Fibroblast of upper back skin (primary cell): ENCODE measurements at regions not wholly inside any gene's neighbourhood (a gene's known extent, or its start where the extent isn't known, plus 50 kb on each side); places are given as distances from the start of the nearest gene placed in this dataset.

ENCODE experiments used
- DNase-seq: peaks from one replicate; pipeline ENCODE4 v3.0.0-alpha.2; 2013

DNA sequence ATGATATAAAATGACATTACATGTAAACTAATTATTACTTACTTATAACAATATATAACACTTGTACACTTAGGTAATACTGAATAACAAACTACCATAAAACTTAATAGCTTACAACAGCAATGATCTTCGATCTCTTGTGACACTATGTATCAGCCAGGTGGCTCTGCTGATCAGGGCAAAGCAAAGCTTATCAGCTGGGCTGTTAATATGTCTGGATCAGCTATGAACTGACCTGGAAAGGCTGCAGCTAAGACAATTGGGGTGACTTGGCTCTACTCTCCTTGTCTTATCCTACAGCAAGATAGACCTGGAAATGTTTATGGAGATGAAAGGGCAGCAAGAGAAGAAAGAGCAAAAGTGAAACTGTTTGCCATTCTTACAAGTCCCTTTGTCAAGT, 511.3 kb downstream of the TLR4 start:
- no peak for DNase-seq

DNA sequence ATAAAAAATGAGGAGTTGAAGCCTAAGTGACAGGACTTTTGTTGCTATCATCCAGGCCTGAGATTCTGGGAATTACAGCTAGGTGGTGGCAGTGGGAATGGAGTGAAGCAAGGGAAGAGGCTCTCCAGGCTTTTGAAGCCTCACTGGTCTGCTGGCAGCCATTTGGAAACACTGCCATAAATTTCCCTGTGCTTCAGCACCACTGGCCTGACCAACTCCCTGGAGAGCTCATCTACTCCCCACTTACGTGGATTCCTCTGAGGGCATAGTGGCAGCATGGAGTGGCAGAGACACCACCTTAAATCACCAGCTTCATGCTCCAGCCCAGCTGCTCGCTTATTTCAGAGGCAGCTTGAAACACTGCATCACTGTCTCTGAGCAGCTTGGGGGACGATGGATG, 518.2 kb downstream of the TLR4 start:
- no peak for DNase-seq

DNA sequence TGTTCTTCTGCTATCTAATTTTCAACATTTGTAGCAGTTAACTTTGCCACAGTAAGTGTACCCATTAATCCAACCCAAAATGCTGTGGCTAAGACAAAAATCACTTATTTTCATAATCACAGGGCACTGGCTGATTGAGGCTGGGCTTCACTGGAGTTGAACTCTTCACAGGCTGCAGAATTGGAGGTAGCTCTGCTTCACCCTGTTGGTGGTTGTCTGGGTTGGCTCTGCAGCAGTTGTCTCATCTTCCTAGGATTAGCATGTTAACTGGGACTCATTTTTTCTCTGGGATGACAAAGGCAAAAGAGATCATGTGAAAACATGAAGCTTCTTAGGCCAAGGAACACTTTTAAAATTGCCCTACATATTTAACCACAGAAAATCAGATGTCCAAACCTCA, 518.9 kb downstream of the TLR4 start:
- no peak for DNase-seq

DNA sequence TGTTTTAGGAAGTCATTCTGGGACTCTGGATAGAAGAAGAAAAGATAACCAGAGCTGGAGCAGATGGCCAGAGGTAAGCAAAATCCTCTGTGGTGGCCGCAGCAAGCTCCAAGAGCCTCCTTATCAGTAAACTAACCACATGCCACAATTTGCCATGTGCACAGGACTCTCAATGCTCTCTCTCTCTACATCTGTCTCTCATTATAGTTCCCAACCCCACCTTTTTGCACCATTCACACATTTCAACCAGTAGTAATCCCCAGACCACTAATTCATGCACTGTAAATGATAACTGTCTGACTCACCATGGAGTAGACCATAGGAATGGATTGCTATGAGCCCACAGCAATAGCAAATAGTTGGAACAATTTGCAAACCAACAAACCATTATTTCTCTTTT, 526.1 kb downstream of the TLR4 start:
- DNase-seq = peak; percentile 70

DNA sequence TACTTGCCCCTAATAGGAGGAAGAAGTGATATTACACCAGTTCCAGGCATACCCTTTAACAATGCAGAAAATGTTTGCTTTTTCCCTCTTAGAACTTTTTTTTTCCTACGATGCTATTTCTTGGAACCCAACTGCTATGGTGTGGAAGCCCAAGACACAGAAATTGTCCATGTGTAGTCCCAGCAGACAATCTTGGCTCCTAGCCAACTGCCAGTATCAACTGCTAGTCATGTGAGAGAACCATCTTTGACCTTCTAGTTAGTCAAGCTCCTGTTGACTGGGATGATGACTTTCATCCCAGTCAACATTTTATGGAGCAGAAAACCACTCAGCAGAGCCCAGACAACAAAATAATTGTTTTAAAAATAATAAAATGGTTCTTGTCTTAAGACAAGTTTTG, 532.4 kb downstream of the TLR4 start:
- DNase-seq = no peak

DNA sequence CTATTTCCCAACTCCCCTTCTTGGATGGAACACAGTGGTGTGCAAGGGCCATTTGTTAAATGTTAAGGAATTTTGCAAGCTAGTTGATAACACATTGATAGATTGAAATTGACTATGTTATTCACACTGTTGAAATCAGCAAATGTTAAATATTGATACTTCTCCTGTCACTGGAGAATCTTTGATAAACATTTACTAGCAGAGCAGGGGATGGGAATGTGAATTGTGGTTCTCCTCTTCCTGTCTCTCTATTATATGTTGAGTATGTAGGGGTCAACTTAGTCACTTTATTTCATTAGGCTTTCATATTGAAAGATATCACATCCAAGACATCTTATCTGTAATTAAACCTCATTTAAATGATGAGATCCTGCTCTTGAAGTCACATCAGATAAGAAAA, 533.9 kb downstream of the TLR4 start:
- no peak for DNase-seq

DNA sequence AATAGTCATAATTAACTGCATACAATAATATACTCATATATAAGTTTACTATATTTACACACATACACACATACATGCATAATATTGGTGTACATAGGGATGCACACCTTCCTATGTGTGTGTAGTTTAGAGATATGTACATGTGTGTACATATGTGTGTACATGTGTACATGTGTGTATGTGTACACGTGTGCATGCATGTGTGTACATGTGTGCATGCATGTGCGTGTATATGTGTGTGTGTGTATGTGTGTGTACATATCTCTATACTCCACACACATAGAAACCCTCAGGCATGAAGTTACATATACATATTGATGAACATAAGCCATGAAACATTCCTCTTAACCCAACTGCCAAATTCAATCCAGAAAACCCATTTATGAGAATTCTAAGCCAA, 547.8 kb downstream of the TLR4 start:
- DNase-seq = no peak

DNA sequence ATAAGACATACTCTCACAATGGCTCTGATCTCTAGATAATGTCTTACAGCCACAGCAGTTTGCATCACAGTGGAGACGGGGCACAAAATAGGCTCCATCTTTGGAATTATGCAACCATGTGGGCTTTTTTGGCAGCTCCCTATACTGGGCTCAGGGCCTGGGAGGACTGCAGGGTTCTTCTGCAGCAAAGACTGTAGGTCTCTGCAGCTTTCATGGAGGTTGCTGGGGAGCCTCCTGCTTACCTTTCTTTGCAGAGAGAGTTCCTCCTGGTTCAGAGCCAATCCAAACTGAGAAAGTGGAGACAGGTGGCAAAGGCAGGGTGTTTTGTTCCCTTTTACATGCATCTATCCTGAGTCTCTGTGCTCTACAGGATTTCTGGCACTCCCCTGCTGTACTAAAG, 558.0 kb downstream of the TLR4 start:
- DNase-seq = no peak

DNA sequence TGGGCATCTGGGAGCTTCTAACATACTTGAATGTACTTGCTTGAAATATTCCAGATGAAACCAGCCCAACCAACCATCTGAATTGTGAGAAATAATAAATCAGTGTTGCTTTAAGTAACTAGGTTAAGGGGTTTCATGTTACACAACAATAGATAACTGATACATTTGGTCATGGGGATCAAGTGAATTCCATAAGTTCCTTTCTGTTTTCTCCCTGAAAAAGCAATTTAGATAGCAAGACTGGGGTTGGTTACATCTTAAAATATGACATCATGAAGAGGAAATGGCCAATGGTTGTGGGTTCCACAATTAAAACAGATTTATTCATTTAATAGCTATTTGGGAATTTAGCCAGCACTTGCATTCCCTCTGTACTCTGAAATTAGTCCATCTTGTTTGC, 559.7 kb downstream of the TLR4 start:
- DNase-seq = no peak

DNA sequence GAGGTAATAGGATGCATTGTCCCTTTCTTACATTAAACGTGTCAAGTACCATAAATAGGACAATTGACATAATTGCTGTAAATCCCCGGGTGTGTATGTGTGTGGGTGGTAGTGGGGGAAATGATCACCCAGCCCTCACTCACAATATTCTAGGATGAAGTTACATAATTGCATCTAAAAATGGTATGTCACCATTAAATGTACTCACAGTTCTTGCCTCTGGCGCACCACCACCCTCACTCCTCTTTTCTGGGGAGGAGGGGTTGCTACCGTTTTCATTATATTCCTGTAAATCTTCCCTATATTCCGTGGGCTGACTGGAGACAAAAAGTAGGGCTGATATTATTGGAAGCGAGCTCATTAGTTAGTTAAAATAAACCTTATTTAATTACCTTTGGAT, 563.8 kb downstream of the TLR4 start:
- DNase-seq = no peak

DNA sequence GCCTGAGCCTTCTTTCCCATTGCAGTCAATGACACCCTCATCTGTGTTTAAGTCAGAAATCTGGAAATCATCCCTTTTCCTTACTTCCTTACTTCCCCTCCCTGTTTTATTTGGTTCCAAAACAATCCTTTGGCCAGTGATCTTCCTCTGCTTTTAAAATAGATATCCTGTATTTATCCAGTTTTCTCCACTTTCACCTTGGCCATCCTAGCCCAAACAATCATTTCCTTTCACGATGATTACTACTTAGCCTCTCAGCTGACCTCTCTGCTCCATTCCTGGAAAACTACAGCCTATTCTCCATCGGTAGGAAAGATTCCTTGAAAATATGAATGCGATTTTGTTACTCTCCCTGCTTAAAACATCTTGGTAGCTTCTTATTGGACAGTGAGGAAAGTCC, 565.4 kb downstream of the TLR4 start:
- no peak for DNase-seq

DNA sequence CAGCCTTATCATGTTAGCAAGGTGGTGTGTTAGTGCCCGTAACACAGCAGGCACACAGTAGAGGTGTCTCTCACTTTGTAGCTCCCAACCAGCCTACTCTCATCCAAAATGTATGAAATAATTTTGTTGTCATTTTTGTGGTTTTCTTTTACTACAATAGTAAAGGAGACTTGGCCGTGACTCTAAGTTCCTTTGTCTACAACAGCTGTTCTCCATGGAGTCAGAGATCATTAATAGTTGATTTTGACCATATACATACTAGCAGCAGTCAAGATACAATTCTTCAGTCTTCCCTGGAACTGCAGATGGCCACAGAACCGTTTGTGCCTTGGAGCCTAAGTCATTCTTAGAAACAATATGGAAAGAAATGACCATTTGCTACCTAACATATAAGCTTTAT, 567.1 kb downstream of the TLR4 start:
- DNase-seq = no peak

DNA sequence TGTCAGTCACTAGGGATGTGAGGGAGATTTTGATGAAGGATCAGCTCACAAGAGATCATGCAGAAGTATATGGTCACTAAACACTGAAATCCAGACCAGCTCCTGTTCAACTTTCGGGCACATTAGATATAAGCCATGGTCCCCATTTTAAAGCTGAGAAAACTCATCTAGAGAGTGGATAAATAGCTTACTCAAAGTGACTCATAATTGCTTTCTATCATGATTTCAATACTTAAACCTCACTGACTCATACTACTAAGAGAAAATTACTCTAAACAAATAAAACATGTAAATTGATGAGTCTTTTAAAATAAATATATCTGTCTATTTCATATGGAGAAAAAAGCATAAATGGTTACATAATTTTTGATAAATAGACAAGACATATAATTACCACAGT, 567.7 kb downstream of the TLR4 start:
- DNase-seq = no peak

DNA sequence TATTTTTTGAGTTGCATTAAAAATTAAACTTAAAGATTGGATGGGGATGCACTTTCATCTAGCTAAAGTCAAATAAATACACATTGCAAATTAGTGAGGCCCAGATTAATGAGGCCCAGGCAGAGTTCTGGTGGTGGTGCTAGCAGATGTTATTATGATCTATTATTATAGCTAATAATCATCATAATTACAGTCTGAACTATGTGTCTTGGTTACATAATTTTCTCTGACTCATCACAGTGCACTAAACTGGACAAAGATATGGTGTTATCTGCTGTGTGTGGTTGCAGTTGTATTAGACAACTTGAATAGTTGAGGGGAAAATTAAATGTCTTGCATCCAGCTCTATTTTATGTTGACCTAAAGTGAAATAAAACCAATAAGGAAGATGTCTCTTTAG, 568.8 kb downstream of the TLR4 start:
- DNase-seq = no peak

DNA sequence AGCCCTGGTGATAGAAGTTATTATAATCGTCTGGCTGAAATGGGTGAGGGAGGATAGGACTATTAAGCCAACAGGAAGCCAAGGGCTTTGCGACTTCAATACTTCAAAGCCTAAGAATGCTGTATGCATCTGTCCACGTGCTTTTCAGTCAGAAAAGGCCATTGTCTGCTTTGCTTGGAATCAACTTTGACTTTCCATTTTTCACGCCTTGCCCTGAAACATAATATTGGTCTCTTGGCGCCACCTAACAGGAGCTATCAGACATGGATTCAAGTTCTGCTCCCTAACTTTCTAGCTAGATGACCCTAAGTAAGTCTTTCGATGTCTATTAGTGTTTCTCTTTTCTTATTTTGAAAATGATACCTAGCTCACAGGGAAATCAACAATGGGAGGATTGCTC, 572.6 kb downstream of the TLR4 start:
- DNase-seq = no peak

DNA sequence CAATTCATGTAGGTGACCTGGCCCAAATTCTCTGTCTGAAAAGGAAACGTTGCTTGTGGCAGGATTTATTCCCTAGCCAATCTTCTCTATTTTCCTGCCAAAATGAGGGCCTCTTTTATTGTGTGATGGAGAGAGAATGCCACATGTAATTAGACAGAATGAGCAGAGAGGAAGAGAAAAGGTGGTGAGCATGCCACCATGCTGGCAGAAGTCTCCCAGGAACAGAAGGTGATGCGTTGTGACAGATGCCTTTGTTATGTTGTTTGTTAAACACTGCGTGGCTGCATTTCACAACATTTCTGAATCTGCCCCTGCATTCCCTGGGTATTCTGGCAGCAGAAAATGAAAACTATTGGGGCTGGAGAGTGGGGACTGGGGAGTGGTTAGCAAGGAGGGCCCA, 577.6 kb downstream of the TLR4 start:
- no peak for DNase-seq

DNA sequence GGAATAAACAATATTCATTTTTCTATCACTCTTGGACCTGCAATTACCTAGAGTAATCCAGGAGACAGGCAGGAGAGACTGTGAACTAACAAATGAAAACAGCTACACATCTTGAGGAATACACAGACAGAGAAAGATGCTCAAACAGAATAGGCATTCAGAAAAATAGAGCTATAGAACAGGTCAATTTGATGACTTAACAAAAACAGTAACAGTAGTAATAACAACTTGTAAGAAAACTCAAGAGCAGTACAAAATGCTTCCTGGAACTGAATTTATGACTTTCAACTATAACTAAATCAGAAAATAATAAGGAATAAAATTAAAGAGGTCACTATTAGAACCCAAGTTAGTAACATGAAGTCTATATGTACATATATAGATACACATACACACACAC, 579.3 kb downstream of the TLR4 start:
- DNase-seq = no peak

DNA sequence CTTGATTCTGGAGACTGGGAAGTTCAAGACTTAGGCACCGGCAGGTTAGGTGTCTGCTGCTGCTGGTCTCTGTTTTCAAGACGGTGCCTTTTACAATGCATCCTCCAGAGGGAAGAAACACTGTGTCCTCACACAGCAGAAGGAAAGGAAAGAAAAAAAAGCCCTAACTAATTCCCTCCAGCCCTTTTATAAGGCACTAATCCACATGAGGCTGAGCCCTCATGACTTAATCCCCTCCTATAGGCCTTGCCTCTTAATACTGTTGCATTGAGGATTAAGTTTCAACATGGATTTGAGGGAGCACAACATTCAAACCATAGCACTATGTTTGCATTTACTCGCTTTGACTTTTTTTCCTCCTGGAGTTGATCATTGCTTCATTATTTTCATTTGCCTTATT, 585.9 kb downstream of the TLR4 start:
- no peak for DNase-seq

DNA sequence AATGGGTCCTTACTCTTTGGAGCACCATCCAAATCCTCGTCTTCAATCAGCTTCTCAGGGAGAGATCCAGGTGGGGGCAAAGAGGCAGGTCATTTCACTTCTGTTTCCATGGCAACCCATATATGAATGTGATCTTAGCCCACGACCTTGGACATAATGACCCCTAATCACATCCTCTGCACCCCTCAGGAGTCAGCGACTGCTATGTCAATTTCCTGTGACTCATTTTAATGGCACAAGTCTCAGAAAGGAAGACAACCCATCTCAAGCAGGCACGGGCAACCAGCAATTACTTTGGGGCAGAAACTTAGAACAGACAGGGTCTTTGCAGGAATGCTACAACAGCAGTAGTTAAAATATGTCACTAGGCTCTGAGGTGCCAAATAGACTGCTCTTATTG, 591.2 kb downstream of the TLR4 start:
- no peak for DNase-seq

DNA sequence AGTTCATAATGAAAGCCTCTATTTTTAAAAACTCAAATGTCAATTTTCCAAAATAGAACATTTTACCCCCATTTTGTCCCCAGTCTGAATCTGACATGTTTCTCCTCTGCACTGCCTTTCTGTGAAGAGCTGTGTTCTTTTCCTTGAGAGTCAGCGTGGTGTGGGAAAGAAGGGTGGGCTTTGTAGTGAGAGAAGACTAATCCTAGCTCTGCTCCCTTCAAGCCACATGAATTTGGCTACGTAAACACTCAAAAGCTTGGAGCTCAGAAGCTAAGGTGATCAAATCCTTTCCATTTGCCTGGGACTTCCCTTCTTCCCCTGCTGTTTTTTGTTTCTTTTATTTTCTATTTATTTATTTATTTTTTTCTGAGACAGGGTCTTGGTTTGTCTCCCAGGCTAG, 598.5 kb downstream of the TLR4 start:
- no peak for DNase-seq

DNA sequence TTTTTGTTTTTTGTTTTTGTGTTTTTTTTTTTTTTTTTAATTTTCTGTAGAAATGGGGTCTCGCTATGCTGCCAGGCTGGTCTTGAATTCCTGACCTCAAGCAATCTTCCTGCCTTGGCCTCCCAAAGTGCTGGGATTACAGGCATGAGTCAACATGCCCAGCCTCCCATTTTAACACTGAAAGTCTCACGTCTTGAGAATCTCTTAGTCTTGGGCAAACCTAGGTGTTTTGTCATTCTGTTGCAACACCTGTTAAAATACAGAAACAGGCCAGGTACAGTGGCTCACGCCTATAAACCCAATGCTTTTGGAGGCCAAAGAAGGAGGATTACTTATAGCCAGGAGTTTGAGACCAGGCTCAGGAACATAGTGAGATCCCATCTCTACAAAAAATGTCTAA, 599.0 kb downstream of the TLR4 start:
- DNase-seq = no peak

DNA sequence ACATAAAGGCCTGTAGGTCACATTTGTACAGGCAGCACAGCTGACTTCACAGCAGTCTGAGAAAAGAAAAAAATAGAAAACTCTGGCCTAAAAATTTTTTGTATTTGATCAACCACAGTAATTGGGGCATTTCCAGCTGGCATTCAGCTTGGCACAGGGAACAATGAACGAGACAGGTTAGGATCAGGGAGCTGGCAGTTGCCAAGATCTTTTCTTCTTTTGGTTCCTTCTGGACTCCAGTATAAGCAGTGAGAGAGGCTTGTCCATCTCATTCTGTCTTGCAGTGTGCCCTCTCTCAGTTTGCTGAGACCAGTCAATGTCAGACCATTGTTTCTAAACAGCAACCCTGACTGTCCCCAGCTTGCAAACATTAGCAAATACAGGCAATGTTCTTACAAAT, 601.1 kb downstream of the TLR4 start:
- DNase-seq = no peak

DNA sequence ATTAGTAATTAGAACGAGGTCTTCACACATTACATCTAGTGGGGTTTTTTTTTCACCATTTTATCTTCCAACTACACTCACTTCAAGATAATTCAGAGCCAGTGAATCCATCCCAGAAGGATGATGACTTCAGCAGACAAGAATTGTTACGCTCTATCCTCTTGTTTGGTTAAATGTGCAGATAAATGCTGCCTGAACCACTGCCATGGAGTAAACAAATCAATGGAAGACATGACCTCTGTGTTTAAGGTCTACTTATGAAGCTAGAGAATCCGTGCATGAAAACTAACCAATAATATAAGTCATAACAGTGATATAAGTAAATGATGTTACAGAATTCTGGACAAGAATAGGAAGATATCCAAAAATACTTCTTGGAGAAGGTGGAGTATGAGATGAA, 602.6 kb downstream of the TLR4 start:
- peak; percentile 2 for DNase-seq

DNA sequence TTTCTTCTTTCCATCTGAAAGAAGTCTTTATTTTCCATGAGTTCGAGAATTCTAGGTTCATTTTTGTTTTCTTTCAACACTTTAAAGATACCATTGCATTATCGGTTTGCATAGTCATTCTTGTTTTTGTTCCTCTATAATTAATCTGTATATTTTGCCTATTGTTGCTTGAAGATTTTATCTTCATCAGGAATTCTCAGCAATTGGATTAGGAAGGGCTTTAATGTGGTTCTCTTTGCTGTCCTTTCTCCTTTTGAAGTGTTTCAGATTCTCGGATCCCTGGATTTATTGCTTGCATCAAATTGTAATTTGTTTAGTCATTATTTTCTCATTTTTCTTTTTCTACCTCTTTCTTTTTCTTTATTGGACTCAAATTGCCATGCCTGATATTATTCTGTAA, 609.8 kb downstream of the TLR4 start:
- DNase-seq = no peak

DNA sequence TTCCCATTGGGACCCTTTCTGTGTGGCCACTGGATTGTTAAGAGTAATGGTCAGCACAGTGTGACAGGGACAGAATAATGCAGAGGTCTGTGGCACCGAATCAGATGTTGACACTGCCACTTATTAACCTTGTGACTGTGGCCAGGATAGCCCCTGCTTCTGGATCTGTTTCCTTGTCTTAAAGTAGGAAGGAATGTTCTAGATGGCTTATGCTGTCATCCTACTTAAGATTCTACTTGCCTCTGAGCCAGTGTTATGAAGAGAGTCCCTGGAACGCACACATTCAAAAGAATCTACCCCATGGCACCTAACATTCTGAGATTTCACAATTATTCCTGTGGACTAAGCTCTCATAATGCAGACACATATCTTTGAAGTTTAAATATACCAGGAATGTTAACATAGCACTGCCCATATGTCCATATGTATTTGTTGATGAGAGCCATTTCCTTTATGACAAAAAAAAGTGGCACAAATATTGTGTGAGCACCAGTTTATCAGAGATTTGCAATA, 612.7 kb downstream of the TLR4 start:
- DNase-seq = no peak

DNA sequence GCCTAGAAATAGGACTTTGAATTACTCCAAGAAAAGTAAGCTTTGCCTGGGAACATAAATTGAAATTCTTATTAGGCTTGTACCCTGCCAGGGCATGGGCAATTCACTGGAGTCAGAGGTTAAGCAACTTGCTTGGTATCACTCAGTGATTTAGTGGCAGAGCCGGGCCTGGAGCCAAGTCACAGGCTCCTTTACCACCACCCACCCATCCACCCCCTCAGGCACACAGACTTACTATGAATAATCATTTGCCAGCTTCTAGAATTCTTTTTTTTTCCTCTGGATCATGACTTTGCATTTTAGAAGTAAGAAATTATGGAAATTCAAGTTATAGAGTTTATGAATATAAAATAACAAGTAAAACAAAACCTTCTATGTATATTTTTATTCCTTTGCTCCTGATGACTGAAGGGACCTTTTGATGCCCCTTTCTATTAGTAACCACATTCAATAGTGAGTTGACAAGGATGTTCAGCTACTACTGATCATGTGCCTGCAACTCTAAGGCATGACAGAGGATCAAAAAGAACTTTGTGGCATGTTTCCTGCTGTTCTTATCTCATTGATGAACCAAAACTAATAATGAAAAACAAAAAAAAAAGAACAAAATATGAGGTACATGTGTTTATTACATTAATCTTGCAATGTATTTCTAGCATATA, 614.7 kb downstream of the TLR4 start:
- DNase-seq = no peak
